UCSD-AML1 (cell line): ENCODE measurements at regions not wholly inside any gene's neighbourhood (a gene's known extent, or its start where the extent isn't known, plus 50 kb on each side); places are given as distances from the start of the nearest gene placed in this dataset.

ENCODE experiments used
- DNase-seq: peaks from one replicate; lab custom pipeline; 2025; ENCODE audit not compliant: unreplicated experiment; lab: John Stamatoyannopoulos, UW

DNA sequence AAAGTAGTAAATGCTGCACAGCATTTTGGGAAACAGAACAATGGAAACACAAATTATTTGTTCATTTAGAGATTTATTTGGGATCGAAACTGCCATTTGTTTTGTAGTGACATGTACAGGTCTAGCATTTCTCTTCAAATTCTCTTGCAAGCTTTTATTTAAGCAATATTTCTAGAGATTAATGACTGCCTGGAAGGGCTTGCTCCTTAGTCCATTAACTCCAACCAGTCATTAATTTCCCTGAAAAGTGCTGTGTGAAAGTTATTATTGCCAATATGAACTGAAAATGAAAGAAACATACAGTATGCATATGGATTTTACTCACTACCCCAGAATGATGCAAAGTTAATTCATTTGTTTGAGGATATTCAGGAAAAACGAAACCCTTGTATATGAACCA, 1349.6 kb upstream of the FLRT2 start:
- DNase-seq = no peak

DNA sequence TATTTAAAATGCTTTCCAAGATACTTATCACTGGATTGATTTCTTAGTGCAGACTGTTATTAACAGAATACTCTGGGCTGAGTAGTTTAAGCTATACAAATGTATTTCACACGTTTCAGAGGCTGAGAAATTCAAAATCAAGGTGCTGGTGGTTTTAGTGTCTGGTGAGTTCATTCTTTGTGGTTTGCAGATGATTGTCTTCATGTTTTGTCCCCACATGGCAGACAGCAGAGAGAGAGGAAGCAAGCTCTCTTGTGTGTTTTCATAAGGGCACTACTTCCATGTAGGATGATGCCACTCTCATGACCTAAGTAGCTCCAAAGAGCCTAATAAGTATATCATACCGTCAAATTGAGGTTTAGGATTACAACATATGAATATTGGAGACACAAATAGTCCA, 1348.9 kb upstream of the FLRT2 start:
- no peak for DNase-seq

DNA sequence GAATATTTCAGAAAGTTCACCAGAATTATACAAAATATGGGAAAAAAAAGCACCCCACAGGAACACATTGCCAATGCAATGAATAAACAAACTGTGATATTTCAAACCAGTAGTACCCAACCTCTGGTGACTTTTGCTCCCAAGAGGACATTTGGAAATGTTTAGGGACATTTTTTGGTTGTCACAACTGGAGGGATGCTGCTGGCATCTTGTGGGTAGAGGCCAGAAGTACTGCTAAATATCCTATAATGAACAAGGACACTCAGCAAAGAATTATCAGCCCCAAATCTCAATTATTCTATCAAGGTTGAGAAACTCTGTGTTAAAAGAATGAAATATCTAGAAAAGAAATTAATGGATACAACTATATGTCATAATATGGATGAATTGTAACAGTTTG, 1334.4 kb upstream of the FLRT2 start:
- no peak for DNase-seq

DNA sequence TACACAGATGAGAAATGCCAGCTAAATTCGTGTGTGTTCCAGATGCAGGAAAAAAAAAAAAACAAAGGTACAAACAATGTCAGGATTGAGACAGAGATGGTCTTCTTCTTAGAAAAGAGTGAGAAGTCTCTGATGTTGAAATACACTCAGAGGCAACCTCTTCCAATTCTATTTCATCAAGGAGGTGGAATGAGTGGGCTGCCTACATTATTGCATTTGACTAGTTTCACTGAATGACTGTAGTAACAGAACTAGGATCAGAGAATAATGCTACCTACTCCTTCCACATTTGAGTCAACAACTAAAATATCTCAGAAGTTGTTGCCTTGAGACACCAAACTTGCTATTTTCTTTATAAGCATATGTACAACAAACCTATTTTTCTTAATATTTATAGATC, 1332.2 kb upstream of the FLRT2 start:
- DNase-seq = no peak

DNA sequence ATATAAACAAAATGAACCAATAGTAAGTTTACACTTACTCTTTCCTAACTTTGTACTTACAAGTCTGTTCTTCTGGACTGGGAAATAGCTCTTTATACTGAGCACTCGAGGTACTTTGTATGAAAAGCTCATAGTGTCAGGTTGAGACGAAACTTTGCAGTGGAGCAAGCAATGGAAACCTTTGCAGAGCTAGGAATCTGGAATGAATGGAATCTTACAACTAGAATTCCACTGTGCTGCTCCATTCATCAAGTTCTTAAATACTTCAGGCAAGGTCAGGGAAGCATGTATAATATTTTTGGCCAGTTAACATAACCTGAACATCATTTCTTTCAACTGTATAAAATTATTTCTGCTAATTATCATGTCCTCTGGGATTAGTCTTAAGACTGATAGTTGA, 1327.5 kb upstream of the FLRT2 start:
- DNase-seq = no peak

DNA sequence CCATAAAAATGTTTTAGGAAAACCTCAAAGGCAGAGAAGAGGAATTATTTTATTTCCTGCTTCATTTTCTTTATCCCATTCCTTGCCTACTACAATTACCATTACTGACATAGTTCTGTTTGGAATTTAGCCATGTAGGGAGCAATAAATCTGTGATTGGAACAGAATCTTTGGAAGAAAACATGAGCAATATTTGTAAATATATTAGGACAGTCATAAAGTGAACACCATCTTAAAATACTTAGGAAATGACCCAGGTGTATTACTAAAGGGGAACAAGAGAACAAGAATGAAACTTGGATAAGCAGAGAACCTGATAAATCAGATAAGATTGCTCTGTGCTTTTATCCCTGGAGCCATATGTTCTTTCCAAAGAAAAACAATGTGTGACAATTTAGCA, 1326.0 kb upstream of the FLRT2 start:
- DNase-seq = no peak

DNA sequence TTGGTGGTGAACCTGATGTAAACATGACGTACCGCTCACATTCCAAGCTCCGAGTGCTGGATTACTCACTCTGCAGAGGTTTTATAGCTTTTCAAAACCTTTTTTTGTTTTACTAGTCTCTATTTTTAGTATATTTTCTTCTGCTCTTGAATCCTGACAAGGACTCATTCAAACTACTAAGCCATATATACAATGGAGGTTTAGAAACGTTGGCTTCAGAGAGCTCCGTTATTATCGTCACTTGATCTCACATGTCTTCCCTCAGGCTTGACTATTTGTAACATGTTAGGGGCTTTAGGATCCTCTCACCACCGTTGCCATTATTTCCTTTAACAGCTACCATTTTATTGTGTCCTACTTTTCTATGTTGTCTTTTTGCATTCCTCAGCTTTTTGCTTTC, 1321.5 kb upstream of the FLRT2 start:
- DNase-seq = no peak

DNA sequence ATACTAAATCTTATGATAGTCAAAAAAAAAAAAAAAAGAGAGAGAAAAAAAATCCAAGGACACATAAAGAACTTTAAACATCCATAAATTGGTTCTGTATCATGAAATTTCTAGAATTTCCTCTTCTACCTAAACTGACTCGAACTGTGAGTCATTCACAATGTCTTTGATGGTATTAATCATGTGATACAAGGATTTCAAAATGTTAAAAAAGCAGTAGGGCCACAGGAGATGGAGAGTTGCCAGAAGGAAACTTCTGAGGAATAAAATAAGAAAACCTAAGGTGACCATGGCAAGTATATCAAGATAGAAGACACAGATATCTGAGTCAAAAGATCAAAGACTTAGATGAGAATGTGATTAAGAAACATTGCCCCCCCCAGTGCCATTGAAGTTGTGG, 1320.9 kb upstream of the FLRT2 start:
- no peak for DNase-seq

DNA sequence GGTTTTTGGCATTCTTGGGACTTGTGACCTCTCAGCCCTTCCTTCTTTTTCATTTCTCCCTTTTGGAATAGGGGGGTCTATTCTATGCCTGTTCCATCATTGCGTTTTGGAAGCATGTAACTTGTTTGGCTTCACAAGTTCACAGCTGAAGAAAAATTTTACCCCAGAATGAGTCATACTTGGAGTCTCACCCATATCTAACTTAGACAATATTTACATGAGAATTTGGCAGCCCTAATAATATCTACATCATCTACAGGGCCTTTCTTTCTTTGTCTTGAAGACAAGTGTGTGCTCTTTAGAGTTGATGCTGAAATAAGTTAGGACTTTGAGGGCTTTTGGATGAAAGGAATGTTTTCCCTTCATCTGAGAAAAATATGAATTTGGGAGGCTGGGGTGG, 1312.9 kb upstream of the FLRT2 start:
- no peak for DNase-seq

DNA sequence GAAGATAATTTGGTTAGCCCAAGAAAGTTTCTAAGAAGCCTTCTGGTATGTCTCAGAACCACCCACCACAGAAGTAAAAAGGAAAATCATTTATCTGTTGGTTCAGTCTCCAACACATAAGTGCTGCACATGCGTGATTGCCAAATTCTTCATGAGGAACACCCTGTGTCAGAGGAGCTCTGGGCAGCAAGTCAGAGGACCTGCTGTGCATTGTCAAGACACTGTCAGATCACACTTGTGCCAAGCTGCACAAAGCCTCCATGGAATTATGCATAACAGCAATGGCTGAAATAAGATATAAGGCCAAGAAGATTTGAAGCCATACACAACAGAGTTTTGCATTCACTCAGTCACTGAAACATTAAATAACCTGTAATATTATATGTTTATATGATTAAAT, 1304.7 kb upstream of the FLRT2 start:
- DNase-seq = no peak

DNA sequence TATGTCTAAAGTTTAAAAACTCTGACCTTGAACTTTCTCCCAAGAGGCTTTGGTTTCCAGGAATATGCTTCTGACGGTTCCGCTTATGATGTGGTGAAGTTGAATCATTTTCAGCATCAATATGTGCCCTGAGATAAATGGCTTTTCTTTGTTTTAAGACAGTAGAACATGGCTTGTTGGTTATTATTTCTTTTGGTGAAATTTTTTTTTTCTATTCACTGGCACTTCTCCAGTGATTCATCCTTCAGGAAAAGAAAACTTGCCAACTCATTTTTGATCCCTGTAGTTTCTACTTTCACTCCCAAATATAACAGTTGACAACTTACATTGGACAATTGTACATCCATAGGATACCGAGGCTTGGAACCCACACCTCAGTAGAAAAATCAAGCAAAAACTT, 1301.2 kb upstream of the FLRT2 start:
- no peak for DNase-seq

DNA sequence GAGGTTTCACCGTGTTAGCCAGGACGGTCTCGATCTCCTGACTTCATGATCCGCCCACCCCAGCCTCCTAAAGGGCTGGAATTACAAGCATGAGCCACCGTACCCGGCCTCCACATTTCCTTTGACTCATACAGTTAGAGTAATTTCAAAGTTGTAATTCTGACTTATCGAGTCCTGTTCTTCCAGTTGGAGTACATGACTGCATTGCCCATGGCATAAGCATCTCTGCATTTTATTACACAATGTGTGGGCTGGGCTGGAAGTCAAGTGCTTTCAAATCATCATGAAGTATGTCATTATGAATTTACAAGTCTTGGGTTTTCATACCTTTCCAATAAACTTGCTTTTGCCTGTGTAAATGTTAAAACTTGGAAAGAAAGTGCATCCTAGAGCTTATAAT, 1295.7 kb upstream of the FLRT2 start:
- DNase-seq = no peak

DNA sequence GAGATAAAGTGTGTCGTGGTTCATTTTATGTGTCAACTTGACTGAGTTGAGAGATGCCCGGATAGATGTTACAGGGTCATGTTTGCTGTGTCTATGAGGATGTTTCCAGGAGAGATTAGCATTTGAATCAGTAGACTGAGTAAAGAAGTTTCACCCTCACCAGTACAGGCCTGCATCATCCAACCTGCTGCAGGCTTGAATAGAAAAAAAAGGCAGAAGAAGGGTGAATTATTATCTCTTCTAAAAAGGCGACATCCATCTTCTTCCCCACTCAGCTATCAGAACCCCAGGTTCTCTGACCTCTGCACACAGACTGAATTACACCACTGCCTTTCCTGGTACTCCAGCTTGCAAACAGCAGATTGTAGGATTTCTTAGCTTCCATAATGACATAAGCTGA, 1293.7 kb upstream of the FLRT2 start:
- DNase-seq = no peak

DNA sequence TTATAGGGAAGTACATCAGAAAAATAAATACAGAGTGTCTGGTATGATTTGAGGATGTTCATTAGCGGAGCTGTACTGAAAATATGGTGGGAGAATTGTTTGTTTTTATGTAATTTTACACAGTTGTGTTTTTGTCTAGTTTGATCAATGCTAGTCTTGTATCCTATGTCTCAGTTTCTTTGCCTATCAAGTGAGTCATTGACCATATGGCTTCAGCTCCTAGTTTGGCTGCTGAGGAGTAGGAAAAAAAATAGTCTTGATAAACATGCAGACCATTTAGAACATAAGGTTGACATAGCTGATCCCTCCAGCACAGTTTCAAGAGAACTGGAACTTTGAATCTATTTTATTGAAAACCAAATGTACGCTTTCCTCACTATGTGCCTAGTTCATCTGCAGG, 1292.1 kb upstream of the FLRT2 start:
- no peak for DNase-seq

DNA sequence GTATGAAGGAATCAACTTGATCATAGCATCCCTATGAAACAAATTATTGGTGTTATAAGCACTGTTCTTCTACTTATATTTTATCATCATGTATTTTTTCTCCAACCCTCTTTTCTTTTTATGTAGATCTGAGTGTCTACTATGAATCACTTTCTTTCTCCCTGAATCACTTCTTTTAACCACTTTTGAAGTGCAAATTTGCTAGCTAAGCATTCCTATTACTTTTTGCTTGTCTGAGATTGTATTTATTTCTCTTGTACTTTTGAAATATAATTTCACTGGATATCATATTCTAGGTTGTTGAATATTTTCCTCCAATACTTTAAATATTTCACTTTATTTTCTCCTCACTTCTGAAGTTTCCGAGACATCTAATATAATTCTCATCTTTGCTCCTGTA, 1282.3 kb upstream of the FLRT2 start:
- no peak for DNase-seq

DNA sequence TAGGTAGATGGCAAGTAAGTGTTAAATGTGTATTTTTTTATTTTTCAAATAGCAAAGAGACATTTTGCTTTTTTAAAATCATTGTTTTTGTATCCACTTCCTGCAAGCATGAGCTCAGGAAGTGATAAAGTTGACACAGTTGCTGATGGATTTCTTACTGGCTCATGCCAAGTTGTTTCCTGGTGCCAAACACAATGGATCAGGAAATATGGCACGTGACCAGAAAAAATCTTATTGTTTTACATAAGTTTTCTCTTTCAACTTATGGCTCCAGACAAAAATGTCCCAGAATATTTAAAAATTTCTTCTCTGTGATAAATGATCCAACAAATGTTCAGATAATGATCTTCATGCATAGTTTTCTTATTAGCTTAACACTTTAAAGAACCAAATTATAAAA, 1279.1 kb upstream of the FLRT2 start:
- no peak for DNase-seq

DNA sequence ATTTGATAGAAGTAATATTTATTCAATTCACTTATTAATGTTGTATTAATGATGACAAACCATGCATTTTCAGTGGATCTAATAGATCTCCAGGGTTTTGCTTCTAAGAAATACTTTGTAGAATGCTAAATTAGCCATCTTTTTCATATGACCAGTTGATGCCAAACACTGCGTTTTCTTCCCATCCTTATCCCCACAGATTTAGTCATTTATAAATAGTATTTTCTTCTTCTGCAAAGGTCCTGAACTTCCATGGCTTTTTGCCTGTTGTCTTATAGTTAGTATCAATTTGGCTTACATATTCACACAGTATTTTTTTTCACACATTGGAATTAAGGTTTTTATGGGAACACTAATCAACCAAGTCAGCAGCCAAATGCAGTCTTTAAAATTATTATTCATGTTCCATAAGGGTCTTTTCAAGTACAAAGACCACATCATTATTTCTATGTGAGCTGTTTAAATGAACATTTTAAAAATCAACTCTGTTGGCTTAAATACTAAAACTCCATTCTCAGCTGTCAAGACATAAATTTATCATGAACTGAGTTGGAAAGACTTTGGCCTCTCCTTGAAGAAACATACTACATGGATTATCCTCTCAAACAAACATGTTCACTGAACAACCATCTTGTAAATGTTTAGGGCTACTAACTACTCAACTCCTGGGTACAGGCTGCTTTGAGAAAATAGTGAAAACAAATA, 1278.4 kb upstream of the FLRT2 start:
- no peak for DNase-seq

DNA sequence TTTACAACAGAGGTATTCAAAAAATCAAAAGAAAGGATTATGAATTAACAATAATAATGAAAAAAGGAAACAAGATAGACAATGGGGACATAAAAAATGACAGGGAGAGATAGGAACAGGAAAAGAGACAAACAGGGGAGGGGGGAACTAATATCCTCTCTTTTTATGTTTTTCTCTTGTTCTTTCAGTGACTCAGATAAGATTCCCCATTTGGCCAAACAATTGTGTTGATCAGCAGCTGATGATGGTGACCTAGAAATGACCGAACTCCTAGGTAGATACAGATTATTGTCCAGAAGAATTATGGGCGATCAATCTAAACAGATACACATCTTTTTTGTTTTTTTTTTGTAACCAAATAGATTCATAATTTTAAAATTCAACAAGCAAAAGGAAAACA, 1277.2 kb upstream of the FLRT2 start:
- DNase-seq = no peak

DNA sequence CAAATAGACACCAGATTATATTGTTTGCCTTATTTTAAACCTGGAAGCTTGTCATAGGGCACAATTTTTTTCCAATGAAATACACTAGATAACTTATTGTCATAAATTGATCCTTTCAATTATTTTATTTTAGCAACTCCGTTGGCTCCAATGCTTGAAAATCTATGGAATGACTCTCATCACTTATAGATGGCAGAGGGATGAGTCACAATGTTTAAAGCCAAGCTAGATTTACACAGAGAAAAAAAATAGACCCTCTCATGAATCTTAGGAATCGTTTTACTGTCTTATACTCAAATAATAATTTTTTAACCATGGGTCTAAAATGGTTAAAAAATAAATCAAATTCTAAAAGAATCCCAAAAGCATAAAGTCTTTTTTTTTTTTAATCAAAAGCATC, 1276.6 kb upstream of the FLRT2 start:
- DNase-seq = no peak

DNA sequence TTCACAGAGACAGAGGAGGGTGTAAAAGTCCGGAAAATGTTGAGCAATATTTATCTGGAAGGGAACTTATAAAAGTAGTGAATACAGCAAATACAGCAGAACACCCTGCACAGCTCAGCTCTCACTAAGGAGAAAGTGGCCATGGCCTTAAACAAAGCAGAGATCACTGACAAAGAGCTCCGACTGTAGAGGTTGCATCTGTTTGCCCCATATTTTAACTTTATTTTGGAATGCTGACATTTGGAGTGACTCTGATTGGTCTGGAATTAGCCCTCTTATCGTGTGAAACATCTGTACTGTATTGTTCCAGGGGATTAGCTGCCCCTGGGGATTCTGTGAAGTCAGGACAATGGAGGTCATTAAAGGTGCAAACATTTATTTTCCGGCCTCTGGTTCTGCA, 1275.7 kb upstream of the FLRT2 start:
- DNase-seq = no peak

DNA sequence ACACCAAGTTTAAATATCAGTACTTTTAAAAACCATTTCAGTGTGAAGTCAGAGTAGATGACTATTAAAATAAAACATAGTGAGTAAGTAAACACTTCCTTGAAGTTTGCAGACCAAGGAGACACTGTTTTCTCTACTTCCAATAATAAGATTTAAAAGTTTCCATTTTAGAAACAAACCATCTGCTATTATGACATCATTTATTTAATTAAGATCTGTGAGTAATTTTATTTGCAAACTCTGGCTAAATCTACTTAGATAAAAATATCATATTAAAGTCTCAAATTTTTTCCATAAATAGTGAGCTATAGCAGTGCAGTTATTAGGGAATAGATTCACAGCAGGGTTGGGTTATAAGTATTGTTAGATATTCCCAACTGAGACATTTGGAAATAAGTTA, 1267.0 kb upstream of the FLRT2 start:
- DNase-seq = no peak

DNA sequence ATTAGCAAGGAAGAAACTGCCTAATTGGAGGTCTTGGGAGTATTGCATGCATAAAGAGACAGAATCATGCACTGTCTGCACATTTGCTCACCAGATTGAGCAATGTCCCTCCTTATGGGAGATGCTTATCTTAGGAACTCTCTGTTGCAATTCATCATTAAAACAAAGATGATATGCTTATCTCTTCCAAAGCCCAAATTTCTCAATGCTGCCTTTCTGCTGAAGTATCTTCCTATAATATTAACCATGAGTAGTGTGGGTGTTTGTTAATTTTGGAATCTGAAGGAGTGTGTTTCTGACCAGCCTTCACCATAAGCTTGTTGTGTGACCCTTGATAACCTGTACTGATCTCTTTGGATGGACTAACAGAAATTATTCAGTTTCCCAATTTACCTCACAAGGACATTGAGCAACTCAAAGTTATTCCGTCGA, 1257.6 kb upstream of the FLRT2 start:
- no peak for DNase-seq

DNA sequence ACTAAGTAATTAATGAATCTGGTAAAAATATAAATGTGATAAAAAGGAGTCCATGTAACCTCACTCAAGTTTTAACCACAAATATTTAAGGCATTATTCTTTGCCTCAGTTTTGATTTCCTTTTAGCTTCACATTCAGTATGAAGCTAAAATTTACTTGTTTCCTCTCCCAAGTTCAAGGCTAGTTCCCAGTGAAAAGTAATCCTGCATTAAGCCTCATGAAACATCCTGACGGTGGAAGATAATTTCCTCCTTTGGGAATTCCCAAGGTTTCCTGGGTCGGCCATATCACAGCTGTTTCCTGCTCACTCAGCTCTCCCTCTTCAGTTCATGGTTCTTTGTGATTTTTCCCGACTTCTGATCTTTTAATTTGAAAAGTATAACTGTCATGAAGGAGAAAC, 1256.8 kb upstream of the FLRT2 start:
- no peak for DNase-seq

DNA sequence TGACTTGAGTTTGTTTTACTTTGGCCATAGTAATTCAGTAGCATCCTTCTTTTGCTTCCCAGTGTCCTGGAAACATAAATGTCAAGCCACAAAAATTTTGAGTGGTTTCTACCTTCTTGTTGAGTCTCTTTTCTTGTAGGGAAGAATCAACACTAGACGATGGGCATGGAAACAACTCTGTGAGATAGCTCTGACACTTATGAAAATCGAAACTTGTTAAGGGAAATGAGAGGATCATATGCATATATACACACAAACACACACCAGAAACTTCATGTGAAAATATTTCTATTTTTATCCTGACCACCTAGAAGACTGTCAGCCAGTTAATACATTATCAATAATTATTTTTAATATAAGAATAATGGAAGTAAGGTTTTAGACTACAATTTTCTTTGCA, 1247.3 kb upstream of the FLRT2 start:
- DNase-seq = no peak
